Ascending aorta (tissue), 2 donors: ENCODE measurements at regions not wholly inside any gene's neighbourhood (a gene's known extent, or its start where the extent isn't known, plus 50 kb on each side); places are given as distances from the start of the nearest gene placed in this dataset.

ENCODE experiments used
- DNase-seq, 2 donors: peaks; one replicate each; pipeline ENCODE4 v3.0.0-alpha.2; 2019; ENCODE audit warnings: low spot score in 2 of 2
- H3K27ac ChIP-seq, 2 donors: fragments of 200-600 bp; sonication (generic); one replicate each; pipeline ENCODE4 v1.5.1; 2016 to 2017; ENCODE audit warnings: mild to moderate bottlenecking in 1 of 2
- H3K27me3 ChIP-seq: fragments of 200-600 bp; sonication (generic); one replicate; pipeline ENCODE4 v1.5.1; 2017
- H3K36me3 ChIP-seq, 2 donors: fragments of 200-600 bp; sonication (generic); one replicate each; pipeline ENCODE4 v1.5.1; 2016
- H3K4me1 ChIP-seq, 2 donors: fragments of 200-600 bp; sonication (generic); one replicate each; pipeline ENCODE4 v1.5.1; 2016 to 2017; ENCODE audit warnings: mild to moderate bottlenecking in 1 of 2
- H3K4me3 ChIP-seq, 2 donors: fragments of 200-600 bp; sonication (generic); one replicate each; pipeline ENCODE4 v1.5.1; 2016 to 2017; ENCODE audit warnings: mild to moderate bottlenecking in 1 of 2
- H3K9me3 ChIP-seq, 2 donors: fragments of 200-600 bp; sonication (generic); one replicate each; pipeline ENCODE4 v1.5.1; 2016
- CTCF ChIP-seq, 3 experiments: fragments of 200-600 bp in 2 of 3; fragments of 450-650 bp in 1 of 3; sonication (generic) in 2 of 3; IDR thresholded peaks; one replicate each; pipeline ENCODE4 v1.5.1; 2016 to 2019; ENCODE audit warnings: antibody characterized with exemption in 3 of 3, mild to moderate bottlenecking in 1 of 3, moderate library complexity in 1 of 3
- intact Hi-C: fragments of 100-400 bp; cut with DNase I; formaldehyde crosslinking; loops from one replicate; pipeline ENCODE4 v1.15.1; 2023

DNA sequence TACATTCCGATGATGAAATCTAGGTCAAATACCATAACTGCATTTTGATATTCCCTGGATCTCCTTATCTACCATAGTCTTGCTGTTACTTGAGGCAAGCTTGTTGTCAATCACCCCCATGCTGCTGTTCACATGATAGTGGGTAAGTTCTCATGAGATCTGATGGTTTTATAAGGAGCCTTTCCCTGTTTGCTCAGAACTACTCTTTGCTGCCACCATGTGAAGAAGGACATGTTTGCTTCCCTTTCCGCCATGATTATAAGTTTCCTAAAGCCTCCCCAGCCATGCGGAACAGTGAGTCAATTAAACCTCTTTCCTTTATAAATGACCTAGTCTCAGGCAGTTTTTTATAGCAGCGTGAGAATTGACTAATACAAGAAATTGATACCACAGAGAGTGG, 432.0 kb downstream of the GLUD2 start:
- H3K27me3 ChIP-seq: no peaks in the 10 kb centered on the region
- intact Hi-C loops: no loop called here
- DNase-seq: no peak

GRCh38 chrX:121496966-121497365, 449.6 kb downstream of the GLUD2 start:
- TF ChIP-seq CTCF (IDR thresholded peaks at IDR 0.05): no peak
- DNase-seq: no peak
- Histone ChIP-seq H3K36me3 (no peaks in the 10 kb centered on the region), H3K9me3 (no peaks in the 10 kb centered on the region), H3K27ac (no peak overlapping the region), H3K4me1 (no peaks in the 10 kb centered on the region), H3K27me3 (no peaks in the 10 kb centered on the region), H3K4me3 (no peak overlapping the region)
- intact Hi-C loops: no loop called here

More for the DNA sequence above, 432.0 kb downstream of the GLUD2 start:
- Histone ChIP-seq H3K36me3 (no peaks in the 10 kb centered on the region), H3K27ac (no peak overlapping the region), H3K4me3 (no peak overlapping the region), H3K9me3 (no peaks in the 10 kb centered on the region), H3K4me1 (no peaks in the 10 kb centered on the region)
- no peak for TF ChIP-seq CTCF (IDR thresholded peaks at IDR 0.05)

- intact Hi-C loops: no loop called here
Observed at GRCh38 chrX:121504153-121504552, 456.7 kb downstream of the GLUD2 start.

GRCh38 chrX:121546317-121546716, 498.9 kb downstream of the GLUD2 start:
- no peak overlapping the region for H3K4me3 ChIP-seq
- no peak overlapping the region for H3K27ac ChIP-seq
- DNase-seq: no peak
- no peak for TF ChIP-seq CTCF (IDR thresholded peaks at IDR 0.05)
- H3K27me3 ChIP-seq: no peaks in the 10 kb centered on the region
- no peaks in the 10 kb centered on the region for H3K36me3 ChIP-seq
- intact Hi-C loops: no loop called here
- no peaks in the 10 kb centered on the region for H3K4me1 ChIP-seq
- no peaks in the 10 kb centered on the region for H3K9me3 ChIP-seq

More at GRCh38 chrX:121504153-121504552, 456.7 kb downstream of the GLUD2 start:
- TF ChIP-seq CTCF (IDR thresholded peaks at IDR 0.05): no peak
- no peaks in the 10 kb centered on the region for H3K27me3 ChIP-seq
- H3K36me3 ChIP-seq: no peaks in the 10 kb centered on the region
- no peaks in the 10 kb centered on the region for H3K9me3 ChIP-seq
- H3K4me1 ChIP-seq: no peaks in the 10 kb centered on the region
- DNase-seq: no peak
- no peak overlapping the region for H3K27ac ChIP-seq
- no peak overlapping the region for H3K4me3 ChIP-seq

DNA sequence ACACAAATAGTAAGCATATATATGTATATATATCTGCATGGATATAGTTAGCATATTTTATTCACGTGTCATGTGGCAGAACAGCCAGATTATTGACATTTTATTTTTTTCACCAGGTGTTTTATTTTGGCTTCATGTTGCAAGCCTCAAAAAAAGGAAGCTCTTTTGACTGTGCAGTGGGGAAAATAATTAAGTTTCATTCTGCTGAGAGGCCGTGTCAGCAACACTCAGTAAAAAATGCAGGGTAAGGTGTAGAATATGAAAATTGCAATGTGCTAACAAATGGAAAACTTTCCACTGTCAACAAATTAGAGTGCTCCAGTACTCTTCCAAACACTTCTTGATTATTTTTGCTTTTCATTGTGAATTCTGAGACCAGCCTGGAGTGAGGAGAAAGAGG, 511.5 kb downstream of the GLUD2 start:
- Histone ChIP-seq H3K9me3 (no peaks in the 10 kb centered on the region), H3K27me3 (no peaks in the 10 kb centered on the region), H3K27ac (no peak overlapping the region), H3K4me1 (no peaks in the 10 kb centered on the region), H3K4me3 (no peak overlapping the region), H3K36me3 (no peaks in the 10 kb centered on the region)
- no peak for DNase-seq
- TF ChIP-seq CTCF (IDR thresholded peaks at IDR 0.05): no peak
- intact Hi-C loops: no loop called here

GRCh38 chrX:121562616-121563015, 515.2 kb downstream of the GLUD2 start:
- Histone ChIP-seq H3K4me1 (no peaks in the 10 kb centered on the region), H3K9me3 (no peaks in the 10 kb centered on the region), H3K27me3 (no peaks in the 10 kb centered on the region), H3K36me3 (no peaks in the 10 kb centered on the region), H3K27ac (no peak overlapping the region), H3K4me3 (no peak overlapping the region)
- TF ChIP-seq CTCF (IDR thresholded peaks at IDR 0.05): no peak
- DNase-seq: no peak
- intact Hi-C loops: no loop called here
